CD4-positive, alpha-beta T cell treated with Interleukin-6 at 100 ng/mL for 8 hours (primary cell): ENCODE measurements at regions not wholly inside any gene's neighbourhood (a gene's known extent, or its start where the extent isn't known, plus 50 kb on each side); places are given as distances from the start of the nearest gene placed in this dataset.

Experiments
- DNase-seq: peaks from one replicate; pipeline ENCODE4 v3.0.0-alpha.2; 2020; ENCODE audit warnings: mixed read lengths, low spot score

- no peak for DNase-seq
Observed at GRCh38 chr5:174335682-174336364, 290.3 kb downstream of the NSG2 start.

GRCh38 chr5:174336479-174336878, 291.0 kb downstream of the NSG2 start:
- DNase-seq, result no peak

- no peak for DNase-seq
Observed at GRCh38 chr5:174337276-174338184, 292.0 kb downstream of the NSG2 start.

GRCh38 chr5:174338185-174339010, 292.9 kb downstream of the NSG2 start:
- DNase-seq, result no peak

GRCh38 chr5:174339130-174339529, 293.6 kb downstream of the NSG2 start:
- DNase-seq, result no peak

GRCh38 chr5:174340226-174340625, 294.7 kb downstream of the NSG2 start:
- no peak for DNase-seq

GRCh38 chr5:174342696-174343095, 297.2 kb downstream of the NSG2 start:
- DNase-seq, result no peak

- no peak for DNase-seq
Observed at GRCh38 chr5:174343826-174344225, 298.3 kb downstream of the NSG2 start.

GRCh38 chr5:174344335-174344734, 298.8 kb downstream of the NSG2 start:
- DNase-seq, result no peak

- no peak for DNase-seq
Observed at GRCh38 chr5:174347183-174347582, 301.7 kb downstream of the NSG2 start.

GRCh38 chr5:174348311-174348981, 302.9 kb downstream of the NSG2 start:
- no peak for DNase-seq

GRCh38 chr5:174352681-174353080, 307.2 kb downstream of the NSG2 start:
- DNase-seq, result no peak

- no peak for DNase-seq
Observed at GRCh38 chr5:174354571-174354970, 309.1 kb downstream of the NSG2 start.

GRCh38 chr5:174355208-174355612, 309.7 kb downstream of the NSG2 start:
- no peak for DNase-seq

- no peak for DNase-seq
Observed at GRCh38 chr5:174355995-174356394, 310.5 kb downstream of the NSG2 start.

- no peak for DNase-seq
Observed at GRCh38 chr5:174356536-174356935, 311.0 kb downstream of the NSG2 start.

GRCh38 chr5:174358276-174358675, 312.8 kb downstream of the NSG2 start:
- no peak for DNase-seq

GRCh38 chr5:174359071-174359470, 313.6 kb downstream of the NSG2 start:
- DNase-seq, result no peak

- no peak for DNase-seq
Observed at GRCh38 chr5:174362514-174362913, 317.0 kb downstream of the NSG2 start.

- DNase-seq, result no peak
Observed at GRCh38 chr5:174363934-174364333, 318.4 kb downstream of the NSG2 start.

- no peak for DNase-seq
Observed at GRCh38 chr5:174364676-174365075, 319.2 kb downstream of the NSG2 start.

GRCh38 chr5:174371600-174372094, 326.1 kb downstream of the NSG2 start:
- DNase-seq, result no peak
